ENCODE measurements at regions not wholly inside any gene's neighbourhood (a gene's known extent, or its start where the extent isn't known, plus 50 kb on each side); places are given as distances from the start of the nearest gene placed in this dataset.

GRCh38 chr11:45076761-45077160 lies 69.7 kb upstream of the PRDM11 start:
- TF ChIP-seq CTCF (IDR thresholded peaks at IDR 0.05) = no peak
- no peak for TF ChIP-seq ZFX (IDR thresholded peaks at IDR 0.05; ENCODE audit: borderline replicate concordance)

Data from 22Rv1 (cell line).